ENCODE measurements at regions not wholly inside any gene's neighbourhood (a gene's known extent, or its start where the extent isn't known, plus 50 kb on each side); places are given as distances from the start of the nearest gene placed in this dataset.

DNA sequence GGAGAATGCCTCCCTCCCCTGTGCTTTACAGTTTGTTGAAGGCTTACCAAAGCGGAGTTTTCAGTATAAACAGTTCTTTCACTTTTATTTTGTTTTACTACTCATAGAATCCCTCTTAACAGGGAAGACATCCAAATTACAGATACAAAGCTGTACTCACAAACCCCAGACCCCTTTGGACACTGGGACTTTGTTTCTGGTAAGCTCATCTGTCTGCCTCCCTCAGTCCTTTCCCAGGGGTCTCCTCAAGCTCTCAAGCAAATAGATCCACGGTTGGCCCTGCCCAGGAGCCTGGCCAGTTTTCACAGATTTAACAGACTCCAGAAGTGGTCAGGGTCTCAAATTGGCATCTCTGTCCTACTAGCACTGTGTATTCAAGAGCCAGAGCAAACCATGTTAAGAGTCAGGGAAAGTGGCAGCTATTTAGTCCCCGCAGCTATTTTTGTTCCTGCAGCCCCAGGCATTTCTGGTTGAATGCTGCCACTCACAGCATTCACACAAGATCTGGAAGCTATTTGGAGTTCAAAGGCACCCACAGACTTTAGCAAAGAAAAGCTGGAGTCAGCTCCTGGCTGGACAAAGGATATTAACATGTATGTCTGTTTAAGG lies 54.2 kb downstream of the TMEM100 start:
- no peak for DNase-seq (ENCODE audit: extremely low read depth in 1 of 2, low read depth in 1 of 2)

DNA sequence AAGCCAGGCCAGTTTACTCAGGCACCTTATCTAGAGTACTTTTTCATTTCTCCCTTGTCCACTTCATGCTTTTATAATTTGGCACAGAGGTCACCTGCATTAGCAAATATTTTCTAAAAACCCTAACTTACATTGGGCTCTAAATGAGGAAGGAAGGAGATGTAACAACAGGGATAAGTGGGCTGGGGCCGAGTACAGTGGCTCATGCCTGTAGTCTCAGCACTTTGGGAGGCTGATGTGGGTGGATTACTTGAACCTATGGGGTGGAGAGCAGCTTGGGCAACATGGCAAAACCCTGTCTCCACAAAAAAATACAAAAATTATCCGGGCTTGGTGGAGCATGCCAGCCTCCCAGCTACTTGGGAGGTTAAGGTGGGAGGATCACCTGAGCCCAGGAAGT lies 55.9 kb downstream of the TMEM100 start:
- DNase-seq (ENCODE audit: extremely low read depth in 1 of 2, low read depth in 1 of 2) = no peak

DNA sequence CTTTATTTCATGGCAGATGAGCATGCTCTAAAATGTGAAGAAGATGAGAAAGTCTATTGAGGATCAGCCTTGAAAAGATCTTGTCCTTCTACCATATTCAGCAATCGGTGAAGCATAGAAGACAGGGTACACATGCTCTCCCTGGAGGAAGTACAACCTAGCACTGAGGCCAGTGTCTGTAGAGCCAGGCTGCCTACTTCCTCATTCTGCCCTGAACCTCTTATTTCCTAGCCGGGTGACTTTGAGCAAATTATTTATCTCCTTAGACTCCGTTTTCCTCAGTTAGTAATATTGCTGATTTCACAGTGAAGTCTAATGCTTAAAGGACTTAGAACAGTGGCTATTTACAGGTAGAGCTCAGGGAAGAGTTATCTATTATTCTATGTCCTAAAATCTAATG lies 58.4 kb downstream of the TMEM100 start:
- DNase-seq (ENCODE audit: extremely low read depth in 1 of 2, low read depth in 1 of 2) = no peak

DNA sequence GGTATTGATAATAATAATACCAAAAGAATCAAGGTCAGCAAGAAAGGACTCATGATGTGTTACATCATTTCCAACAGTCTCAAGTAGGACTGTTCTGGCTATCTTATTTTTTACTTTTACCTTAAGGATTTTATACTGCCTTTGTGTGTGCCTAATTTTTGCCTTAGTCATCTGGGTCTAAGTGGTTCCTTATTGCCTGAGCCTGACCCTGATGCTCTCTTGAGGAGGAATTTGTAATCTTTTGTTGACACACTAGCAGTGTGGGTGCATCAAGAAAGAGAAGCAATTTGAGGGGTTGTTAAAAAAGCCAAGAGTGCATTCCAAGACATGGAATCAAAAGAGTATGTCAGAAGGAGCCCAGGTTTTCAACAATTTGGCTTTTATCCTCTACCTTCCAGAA lies 59.3 kb downstream of the TMEM100 start:
- no peak for DNase-seq (ENCODE audit: extremely low read depth in 1 of 2, low read depth in 1 of 2)

DNA sequence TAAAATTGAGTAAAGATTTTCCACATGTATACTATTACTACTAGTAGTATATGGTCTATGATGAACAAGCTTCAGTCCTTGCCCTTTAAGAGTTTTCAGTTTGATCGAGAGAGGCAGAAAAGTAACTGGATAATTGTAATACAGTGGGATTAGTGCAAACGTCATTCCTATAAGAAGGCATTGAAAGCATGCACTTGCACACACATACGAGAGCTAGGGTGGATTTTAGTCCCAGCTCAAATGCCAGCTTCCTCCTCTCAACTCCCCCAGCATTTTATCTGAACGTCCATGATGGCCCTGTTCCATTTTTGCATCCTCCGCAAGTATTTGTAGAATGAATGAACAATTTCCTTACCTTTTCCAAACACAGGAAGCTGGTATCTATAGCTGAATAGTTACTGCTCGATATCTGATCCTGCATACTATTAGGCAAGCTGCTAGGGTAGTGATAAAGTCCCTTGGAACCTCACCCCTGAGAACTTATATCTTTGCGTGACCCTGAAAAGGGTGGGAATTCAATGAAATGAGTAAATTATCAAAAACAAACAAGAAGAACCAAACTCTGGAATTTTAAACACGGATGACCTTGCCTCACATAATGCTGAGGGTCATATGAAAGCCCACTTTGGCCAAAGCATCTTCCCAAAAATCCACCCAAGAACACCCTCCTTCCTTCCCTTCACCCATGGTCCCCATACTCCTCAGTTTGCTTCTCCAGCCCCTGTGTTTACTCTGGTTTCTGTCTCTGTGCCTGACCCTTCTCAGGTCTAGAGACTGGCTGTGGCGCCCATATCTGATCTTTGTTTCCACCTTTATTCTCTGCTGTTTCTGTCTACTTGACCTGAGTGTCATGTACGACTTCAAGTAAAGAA lies 60.5 kb downstream of the TMEM100 start:
- DNase-seq (ENCODE audit: extremely low read depth in 1 of 2, low read depth in 1 of 2) = no peak

DNA sequence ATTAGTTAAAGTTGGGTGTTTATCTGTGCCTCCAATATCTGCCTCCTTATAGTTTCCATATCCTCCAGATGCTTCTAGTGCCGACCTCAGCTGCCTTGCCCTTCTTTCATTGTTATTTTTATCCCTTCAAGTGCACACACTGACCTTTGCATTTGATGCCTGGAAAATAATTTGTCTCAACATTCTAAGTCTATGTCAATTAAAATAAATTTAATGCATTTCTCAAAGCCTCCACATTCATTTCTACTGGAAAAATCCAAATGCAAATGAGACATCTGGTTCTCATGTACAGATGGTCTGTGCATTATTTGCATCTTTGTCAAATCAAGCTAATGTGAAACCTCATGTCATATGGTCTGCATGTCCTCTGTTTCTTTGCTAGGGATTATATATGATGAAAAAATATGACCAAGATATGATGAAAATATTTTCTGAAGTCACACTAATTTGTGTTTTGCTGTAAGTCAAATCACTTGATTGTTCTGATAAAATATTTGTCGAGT lies 61.4 kb downstream of the TMEM100 start:
- no peak for DNase-seq (ENCODE audit: extremely low read depth in 1 of 2, low read depth in 1 of 2)

DNA sequence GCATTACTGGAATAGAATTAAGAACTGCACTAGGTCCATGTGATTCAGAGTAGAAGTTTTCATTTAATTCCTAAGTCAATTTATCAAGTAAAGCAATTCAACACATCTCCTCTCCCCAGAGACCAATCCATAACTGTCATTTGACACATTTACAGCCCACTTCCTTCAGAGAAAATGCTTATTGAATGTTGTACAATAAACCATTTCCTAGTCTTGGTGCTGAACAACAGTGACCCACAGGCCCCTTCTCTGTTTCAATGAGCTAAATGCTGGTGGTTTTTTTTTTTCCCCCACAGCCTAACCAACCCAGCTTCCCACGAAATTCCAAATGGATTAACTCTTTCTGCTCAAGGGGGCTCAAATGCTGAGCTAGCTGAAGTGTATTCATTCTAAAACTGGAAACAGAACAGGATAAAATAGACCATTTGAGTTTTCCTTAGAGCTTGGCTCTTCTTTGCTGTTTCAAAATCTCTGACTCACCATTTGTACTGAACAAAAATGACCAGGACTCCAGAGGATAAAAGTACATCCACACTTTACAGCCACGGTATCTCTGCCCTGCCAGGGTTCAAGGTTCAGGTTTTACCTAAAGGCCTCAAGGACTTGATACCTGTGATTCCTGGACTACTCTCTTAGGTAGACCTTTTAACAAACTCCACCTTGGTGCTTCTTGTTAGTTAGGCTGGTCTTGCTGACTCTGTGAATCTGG lies 62.3 kb downstream of the TMEM100 start:
- DNase-seq (ENCODE audit: extremely low read depth in 1 of 2, low read depth in 1 of 2) = no peak

DNA sequence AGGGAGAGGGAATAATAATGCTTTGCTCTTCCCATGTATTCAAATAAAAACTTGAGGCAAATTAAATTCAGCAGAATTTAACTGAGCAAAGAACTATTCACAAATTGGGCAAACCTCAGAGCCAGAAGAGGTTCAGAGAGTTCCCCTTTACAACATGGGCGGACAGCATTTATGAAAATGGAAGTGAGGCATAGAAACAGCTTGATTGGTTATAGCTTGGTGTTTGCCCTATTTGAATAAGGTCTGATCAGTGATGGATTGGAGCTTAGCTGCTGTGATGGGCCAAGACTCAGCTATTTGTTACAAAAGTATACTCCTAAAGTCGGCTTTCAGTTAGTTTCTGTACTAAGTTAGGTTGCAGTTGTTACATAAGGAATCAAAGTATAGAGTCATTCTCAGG lies 63.0 kb downstream of the TMEM100 start:
- DNase-seq (ENCODE audit: extremely low read depth in 1 of 2, low read depth in 1 of 2) = no peak

DNA sequence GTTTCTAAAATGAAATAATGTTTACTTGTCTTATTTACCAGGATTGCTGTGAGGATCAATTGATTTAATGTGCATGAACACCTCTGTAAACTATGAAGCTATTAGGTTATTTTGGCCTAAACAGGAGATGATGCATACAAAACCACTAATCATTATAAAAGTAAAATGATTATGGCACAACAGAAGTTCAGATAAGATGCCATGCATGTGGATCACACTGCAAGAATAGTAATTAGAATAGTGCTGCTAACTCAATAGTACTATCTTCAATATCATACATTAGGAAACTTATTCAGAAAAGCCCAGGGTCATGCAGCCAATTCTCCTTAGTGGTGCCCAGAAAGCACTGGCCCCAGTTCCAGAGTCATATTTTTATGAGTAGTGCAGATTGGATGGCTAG lies 66.9 kb downstream of the TMEM100 start:
- DNase-seq (ENCODE audit: extremely low read depth in 1 of 2, low read depth in 1 of 2) = no peak

DNA sequence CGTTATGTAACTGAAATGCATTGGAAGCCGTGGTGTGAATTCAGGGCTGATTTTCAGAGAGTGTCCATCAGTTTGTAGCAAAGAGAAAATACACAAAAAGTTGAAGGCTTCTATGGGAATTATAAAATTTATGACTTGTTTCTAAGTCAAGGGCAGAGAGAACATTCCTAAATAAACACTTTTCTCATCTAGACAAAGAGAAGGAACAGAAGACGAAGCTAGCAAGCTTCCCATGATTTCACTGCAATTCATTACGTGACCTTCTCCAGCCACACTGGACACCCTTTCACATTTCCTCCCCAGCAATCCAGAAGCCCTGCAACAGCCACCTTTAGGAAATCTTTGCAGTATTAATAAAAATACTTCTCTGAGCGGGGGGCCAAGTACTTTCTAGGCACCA lies 67.8 kb downstream of the TMEM100 start:
- no peak for DNase-seq (ENCODE audit: extremely low read depth in 1 of 2, low read depth in 1 of 2)

DNA sequence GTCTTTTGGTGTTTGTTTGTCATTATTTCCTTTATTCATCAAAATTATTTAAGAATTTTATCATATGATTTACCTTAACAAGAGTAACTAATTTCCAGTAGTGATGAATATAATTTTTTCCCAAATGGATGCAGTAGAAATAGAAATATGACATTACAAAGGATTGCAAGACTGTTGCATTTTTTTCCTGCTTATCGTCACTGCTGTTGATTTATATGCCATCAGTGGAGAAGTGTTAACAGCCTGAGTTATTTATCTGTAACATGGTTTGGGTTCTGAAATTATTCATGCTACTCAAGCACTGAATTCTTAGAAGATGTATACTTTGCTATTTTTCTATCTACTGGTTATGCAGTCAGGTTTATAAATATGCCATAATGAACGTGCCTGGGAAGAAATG lies 68.6 kb downstream of the TMEM100 start:
- DNase-seq (ENCODE audit: extremely low read depth in 1 of 2, low read depth in 1 of 2) = no peak

DNA sequence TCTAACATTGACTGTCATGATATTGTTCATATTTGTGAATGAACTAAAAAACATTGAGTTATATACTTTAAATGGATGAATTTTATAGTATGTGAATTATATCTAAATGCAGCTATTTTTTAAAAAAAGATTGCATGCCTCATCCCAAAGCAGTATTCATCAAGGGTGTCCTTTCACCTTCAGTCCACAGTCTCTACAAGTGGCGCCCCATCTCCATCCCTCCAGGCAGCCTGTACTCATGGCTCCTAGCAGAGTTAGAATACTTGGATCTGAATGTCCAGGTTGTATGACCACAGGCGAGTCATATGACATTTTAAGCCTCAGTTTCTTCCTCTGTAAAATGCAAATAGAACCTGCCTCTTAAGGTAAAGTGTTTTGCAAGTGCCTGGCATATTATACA lies 69.8 kb downstream of the TMEM100 start:
- DNase-seq (ENCODE audit: extremely low read depth in 1 of 2, low read depth in 1 of 2) = no peak

DNA sequence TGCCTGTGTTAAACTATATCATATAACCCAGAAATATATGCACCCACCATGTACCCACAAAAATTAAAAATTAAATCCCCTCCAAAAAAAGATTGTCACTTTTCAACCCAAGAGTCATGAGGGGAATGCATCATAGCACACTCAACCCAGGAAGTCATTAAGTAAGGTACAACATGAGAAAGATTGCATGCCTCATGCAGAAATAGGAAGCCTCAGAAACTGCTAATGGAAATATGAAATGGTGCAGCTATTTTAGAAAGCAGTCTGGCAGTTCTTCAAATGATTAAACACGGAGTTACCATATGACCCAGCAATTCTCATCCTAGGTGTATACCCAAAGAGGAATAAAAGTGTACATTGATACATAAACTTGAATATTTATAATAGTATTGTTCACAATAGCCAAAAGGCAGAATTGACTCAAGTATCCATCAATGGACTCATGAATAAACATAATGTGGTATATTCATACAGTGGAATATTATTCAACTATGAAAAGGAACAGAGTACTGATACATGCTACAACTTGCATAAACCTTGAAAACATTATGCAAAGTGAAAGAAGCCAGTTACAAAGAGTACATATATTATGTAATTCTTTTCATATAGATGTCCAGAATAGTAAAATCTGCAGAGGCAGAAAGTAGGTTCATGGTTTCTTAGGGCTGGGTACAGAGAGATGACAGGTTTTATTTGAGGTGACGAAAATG lies 70.4 kb downstream of the TMEM100 start:
- no peak for DNase-seq (ENCODE audit: extremely low read depth in 1 of 2, low read depth in 1 of 2)

DNA sequence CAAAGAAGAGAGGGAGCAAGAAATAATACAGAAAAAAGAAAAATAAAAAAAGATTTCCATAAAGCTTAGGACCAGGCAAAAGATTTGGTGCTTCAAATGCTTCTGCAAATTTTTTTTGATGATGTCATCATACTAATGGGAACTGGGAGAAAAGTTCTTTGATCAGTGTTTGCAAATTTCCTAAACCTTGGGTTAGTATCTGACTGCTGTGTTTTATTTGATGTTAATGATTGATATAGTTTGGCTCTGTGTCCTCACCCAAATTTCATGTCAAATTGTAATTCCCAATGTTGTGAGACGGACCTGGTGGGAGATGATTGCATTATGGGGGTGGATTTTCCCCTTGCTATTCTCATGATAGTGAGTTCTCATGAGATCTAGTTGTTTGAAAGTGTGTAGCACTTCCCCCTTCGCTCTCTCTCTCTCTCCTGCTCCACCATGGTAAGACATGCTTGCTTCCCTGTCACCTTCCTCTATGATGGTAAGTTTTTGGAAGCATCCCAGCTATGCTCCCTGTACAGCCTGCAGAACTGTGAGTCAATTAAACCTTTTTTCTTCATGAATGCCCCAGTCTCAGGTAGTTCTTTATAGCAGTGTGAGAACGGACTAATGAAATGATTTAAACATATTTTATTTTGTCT lies 72.6 kb downstream of the TMEM100 start:
- no peak for DNase-seq (ENCODE audit: extremely low read depth in 1 of 2, low read depth in 1 of 2)

DNA sequence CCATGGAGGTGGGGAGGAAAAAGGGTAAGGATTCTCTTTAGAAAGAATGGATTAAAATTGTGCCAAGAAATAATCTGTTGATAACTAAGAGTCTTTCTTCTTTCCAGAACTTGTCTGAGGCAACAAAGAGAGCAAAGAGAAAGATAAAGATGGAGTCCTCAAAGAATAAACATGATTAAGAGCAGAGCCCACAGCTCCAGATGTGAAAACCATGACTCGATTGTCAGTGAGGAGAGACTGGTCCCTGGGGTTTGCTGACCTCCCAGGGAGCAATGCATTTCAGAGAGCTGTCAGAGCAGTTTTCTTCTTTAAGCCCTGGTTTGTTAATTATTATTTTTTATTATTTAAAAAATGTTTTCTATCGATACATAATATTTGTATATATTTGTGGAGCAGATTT lies 74.6 kb downstream of the TMEM100 start:
- no peak for DNase-seq (ENCODE audit: extremely low read depth in 1 of 2, low read depth in 1 of 2)

DNA sequence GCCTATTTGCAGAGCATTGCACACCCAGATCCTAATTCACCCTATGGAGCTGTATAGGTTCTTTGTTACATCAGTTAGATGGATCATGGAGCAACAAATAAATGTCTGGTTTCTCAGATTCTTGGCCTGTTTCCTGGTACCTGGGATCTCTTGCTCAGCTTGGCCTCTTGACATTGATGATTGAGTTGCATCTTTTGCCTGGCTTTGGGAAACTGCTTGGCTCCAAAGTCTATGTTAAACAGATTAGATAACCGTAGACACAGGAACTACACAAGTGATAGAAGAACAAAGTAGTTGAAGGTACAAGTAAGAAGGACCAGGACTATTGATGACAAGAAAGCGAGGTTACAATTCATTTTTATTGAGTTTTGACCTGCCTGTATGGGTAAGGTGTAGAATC lies 77.3 kb downstream of the TMEM100 start:
- no peak for DNase-seq (ENCODE audit: extremely low read depth in 1 of 2, low read depth in 1 of 2)

DNA sequence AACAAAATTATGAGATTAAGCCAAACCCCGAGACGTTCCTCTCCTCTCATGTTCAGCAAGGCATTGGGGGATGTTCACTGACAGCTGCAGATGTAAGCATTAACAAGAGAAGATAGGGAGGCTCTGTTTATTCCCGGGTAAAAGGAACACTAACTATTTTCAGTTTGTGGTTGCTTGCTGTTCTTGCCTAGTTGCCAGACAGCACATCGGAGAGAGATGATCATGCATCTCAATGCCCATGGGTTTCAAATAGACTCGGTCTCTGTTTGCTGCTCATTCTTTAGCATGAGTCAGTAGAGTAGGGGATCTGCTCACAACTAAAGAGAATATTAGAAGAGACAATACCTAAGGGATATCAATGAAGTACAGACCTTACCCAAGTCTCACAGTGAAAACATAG lies 78.3 kb downstream of the TMEM100 start:
- no peak for DNase-seq (ENCODE audit: extremely low read depth in 1 of 2, low read depth in 1 of 2)

DNA sequence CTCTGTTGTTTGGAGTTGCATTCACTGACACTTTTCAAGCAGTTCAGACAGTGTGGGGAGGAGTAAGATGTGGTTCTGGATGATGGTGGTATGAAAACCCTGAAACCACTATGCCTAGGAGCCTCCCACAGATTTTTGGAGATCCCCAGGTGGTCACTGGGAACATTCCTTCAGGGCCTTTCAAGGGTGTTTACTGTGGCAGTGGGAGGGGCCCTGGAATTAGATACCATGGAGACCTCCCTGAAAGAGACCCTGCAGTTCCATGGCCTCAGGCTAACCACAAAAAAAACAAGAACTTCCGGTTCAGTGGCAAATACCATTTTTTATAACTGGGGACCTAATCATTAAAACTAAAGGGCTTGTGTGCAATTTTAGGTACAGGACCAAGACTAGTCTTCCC lies 79.9 kb downstream of the TMEM100 start:
- DNase-seq (ENCODE audit: extremely low read depth in 1 of 2, low read depth in 1 of 2) = no peak

DNA sequence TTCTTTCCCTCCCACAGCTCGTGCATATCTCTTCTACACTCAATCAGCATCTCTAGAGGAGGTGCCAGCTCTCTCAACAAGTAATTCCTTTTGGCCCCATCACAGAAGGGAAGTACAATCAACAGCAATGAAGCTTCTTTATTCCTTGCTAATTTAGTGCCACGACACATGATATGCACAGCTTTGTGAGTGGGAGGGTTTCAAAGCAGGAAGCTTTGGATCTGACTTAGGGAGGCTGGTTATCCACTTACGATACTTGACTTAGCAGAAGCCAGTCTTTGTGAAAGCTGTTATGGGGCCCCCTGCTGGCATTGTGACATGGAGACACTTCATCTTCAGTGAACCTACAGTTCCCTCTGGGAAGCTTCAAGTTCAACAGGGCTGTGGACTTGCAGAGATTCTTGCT lies 81.0 kb downstream of the TMEM100 start:
- DNase-seq (ENCODE audit: extremely low read depth in 1 of 2, low read depth in 1 of 2) = peak in 1 of 2 donors; percentile 11

DNA sequence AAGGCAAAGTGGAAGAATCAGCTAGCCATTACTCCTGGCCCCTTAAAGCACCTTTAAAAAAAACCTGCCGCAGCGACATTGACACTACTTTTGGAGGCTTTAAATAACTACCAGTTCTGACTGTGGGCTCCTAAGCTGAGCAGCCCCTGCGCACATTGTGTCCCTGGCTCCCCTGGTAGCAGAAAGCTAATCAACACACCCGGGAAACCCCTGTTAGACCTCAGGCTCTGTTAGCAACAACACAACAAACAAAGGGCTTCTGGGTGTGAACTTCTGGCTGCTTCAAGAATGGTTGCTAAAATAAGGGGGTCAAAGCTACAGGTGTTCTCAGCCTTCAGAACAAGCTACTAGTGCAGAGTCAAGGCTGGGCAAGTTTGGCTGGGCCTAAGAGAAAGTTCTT lies 83.6 kb downstream of the TMEM100 start:
- DNase-seq (ENCODE audit: extremely low read depth in 1 of 2, low read depth in 1 of 2) = no peak

Measured in stimulated activated CD8-positive, alpha-beta memory T cell treated with anti-CD3 and anti-CD28 coated beads, Interleukin-7, amount 100 ng/mL, for 48 hours (primary cell).